RWPE2 (cell line): ENCODE measurements at regions not wholly inside any gene's neighbourhood (a gene's known extent, or its start where the extent isn't known, plus 50 kb on each side); places are given as distances from the start of the nearest gene placed in this dataset.

Experiments used
- ATAC-seq: fragments of 200-7000 bp; cut with Tn5 transposase; 3 replicates; pipeline ENCODE4 v1.9.1; 2021; ENCODE audit warnings: low read depth
- DNase-seq: peaks from one replicate; pipeline ENCODE4 v3.0.0-alpha.2; 2020; ENCODE audit warnings: low spot score
- H3K27ac ChIP-seq: fragments of 450-650 bp; 2 replicates; pipeline ENCODE4 v1.5.1; 2017; ENCODE audit warnings: mild to moderate bottlenecking; ENCODE audit not compliant: poor library complexity, severe bottlenecking
- H3K27me3 ChIP-seq: fragments of 250-450 bp; sonication (Bioruptor Pico); 2 replicates; pipeline ENCODE4 v1.5.1; 2021; ENCODE audit warnings: mild to moderate bottlenecking, moderate library complexity; ENCODE audit not compliant: insufficient read depth, poor library complexity, severe bottlenecking
- H3K36me3 ChIP-seq: fragments of 250-450 bp; sonication (Bioruptor Pico); 2 replicates; pipeline ENCODE4 v1.5.1; 2020; ENCODE audit warnings: low read depth, mild to moderate bottlenecking, moderate library complexity
- H3K4me1 ChIP-seq: fragments of 250-450 bp; sonication (Bioruptor Pico); 2 replicates; pipeline ENCODE4 v1.5.1; 2021; ENCODE audit warnings: mild to moderate bottlenecking, moderate library complexity; ENCODE audit not compliant: insufficient read depth, poor library complexity, severe bottlenecking
- H3K4me3 ChIP-seq: fragments of 250-450 bp; sonication (Bioruptor Pico); 2 replicates; pipeline ENCODE4 v1.5.1; 2021; ENCODE audit warnings: mild to moderate bottlenecking, moderate library complexity; ENCODE audit not compliant: severe bottlenecking
- H3K9me3 ChIP-seq: fragments of 250-450 bp; sonication (Bioruptor Pico); 2 replicates; pipeline ENCODE4 v1.5.1; 2021; ENCODE audit warnings: mild to moderate bottlenecking, moderate library complexity; ENCODE audit not compliant: severe bottlenecking
- TF ChIP-seq, protein P1 (sequence below): fragments of 450-650 bp; IDR thresholded peaks from one replicate; pipeline ENCODE4 v1.5.1; 2017; ENCODE audit warnings: mild to moderate bottlenecking, moderate library complexity; ENCODE audit not compliant: poor library complexity, severe bottlenecking

DNA sequence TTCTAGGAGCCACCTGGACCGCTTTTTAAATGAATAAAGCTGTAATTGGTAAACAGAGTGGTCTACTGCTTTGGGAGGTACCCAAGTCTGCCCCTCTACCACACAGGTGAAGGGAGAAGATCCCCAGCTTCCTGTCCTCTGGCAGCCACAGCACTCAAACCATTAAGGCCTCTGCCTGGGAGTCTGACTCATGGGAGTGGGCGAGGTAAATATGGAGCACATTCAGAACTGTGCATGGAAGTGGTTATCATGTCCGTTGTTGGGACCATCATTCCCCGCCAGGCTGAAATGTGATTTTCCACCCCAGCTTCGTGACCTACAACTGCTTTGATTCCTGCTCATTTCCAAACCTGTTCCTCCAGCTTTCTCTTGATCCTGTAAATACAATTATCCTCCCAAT, 59.5 kb upstream of the ALDH1B1 start:
- no peaks in the 10 kb centered on the region for H3K27me3 ChIP-seq
- H3K9me3 ChIP-seq, result no peaks in the 10 kb centered on the region
- DNase-seq, result no peak
- H3K4me3 ChIP-seq, result no peak overlapping the region
- no peak for ATAC-seq
- TF ChIP-seq, protein P1, sequence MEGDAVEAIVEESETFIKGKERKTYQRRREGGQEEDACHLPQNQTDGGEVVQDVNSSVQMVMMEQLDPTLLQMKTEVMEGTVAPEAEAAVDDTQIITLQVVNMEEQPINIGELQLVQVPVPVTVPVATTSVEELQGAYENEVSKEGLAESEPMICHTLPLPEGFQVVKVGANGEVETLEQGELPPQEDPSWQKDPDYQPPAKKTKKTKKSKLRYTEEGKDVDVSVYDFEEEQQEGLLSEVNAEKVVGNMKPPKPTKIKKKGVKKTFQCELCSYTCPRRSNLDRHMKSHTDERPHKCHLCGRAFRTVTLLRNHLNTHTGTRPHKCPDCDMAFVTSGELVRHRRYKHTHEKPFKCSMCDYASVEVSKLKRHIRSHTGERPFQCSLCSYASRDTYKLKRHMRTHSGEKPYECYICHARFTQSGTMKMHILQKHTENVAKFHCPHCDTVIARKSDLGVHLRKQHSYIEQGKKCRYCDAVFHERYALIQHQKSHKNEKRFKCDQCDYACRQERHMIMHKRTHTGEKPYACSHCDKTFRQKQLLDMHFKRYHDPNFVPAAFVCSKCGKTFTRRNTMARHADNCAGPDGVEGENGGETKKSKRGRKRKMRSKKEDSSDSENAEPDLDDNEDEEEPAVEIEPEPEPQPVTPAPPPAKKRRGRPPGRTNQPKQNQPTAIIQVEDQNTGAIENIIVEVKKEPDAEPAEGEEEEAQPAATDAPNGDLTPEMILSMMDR, result no peak
- H3K27ac ChIP-seq, result no peak overlapping the region
- H3K4me1 ChIP-seq, result no peaks in the 10 kb centered on the region
- H3K36me3 ChIP-seq, result no peaks in the 10 kb centered on the region

DNA sequence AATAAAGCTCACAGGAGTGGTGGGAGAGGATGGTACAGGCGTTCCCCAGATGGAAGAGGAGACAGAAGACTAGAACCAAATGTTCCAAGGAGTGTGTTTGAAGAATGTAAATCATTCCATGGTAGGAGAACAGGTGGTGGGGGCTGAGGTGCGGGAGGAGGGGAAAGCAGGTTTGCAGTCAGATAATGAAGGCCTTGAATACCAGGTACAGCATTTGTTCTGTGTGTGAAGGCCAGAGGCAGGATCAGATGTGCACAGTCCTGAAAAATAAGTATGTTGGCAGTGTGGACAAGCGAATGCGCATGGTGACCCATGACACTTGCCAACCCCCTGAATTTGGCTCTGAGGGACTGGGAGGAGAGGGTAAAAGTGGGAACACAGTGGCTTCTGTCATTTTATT, 59.9 kb upstream of the ALDH1B1 start:
- no peak for DNase-seq
- no peaks in the 10 kb centered on the region for H3K9me3 ChIP-seq
- H3K4me3 ChIP-seq, result no peak overlapping the region
- no peaks in the 10 kb centered on the region for H3K4me1 ChIP-seq
- TF ChIP-seq, protein P1, result no peak
- no peak overlapping the region for H3K27ac ChIP-seq
- no peaks in the 10 kb centered on the region for H3K36me3 ChIP-seq
- ATAC-seq, result no peak
- no peaks in the 10 kb centered on the region for H3K27me3 ChIP-seq

DNA sequence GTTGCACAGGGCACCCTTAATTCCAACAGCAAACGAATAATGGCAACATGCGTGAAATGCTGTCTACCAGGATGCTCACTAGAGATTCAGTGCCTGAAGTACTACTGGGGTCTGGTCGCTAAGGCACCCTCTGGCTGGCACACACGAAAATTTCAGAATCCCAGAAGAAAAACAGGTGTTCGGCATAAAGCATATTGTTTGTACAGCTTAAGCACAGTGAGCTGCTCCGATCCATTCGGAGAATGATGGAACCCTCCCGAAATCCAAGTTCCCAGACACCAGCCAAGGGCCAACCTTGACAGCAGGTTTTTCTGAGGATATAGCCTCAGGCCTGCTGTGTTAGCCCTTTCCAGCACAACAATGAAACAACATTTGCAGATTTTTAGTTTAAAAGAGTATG, 61.4 kb upstream of the ALDH1B1 start:
- no peak overlapping the region for H3K4me3 ChIP-seq
- no peaks in the 10 kb centered on the region for H3K9me3 ChIP-seq
- no peaks in the 10 kb centered on the region for H3K4me1 ChIP-seq
- DNase-seq, result no peak
- H3K27me3 ChIP-seq, result no peaks in the 10 kb centered on the region
- no peaks in the 10 kb centered on the region for H3K36me3 ChIP-seq
- no peak for ATAC-seq
- TF ChIP-seq, protein P1, result no peak
- no peak overlapping the region for H3K27ac ChIP-seq

DNA sequence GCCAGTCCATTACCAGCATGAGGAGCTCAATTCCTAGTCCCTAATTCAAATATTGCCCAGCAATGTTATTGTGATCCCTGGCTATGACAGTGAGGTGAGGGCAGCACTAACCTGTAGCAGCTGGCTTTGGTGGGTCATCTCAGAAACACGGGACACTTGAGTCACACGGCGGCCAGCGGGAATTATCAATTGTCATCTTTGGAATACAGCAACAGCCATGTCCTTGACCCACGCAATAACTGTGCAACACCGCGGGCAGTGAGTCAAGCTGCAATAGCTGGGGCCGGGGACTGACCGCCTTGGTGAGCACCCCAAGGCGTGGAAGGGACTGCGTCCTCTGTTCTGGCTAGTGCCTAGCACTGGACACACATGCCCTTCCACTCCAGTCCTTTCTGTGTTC, 62.5 kb upstream of the ALDH1B1 start:
- Histone ChIP-seq H3K27me3 (no peaks in the 10 kb centered on the region), H3K4me1 (no peaks in the 10 kb centered on the region), H3K4me3 (no peak overlapping the region), H3K36me3 (no peaks in the 10 kb centered on the region), H3K9me3 (no peaks in the 10 kb centered on the region), H3K27ac (no peak overlapping the region)
- TF ChIP-seq, protein P1, result no peak
- DNase-seq (no peak), ATAC-seq (no peak)

DNA sequence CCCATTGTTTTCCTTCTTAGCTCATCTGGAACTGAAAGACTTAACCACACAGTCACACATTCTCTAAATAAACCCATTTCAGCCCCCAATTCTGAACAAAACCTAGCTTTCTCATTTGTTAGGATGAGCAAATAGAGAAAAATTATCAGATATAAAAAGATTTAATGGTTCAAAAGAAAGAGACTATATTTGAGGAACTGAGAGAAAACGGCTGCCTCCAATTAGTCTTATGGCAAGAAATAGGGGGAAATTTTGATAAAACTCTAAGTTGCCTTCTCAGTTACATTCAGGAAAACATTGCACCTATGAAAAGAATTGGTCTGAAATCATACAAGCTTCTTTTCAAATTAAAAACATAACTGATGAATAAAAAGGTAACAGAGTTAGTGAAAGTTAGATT, 63.7 kb upstream of the ALDH1B1 start:
- Histone ChIP-seq H3K4me3 (no peak overlapping the region), H3K4me1 (no peaks in the 10 kb centered on the region), H3K27me3 (no peaks in the 10 kb centered on the region), H3K27ac (no peak overlapping the region), H3K36me3 (no peaks in the 10 kb centered on the region), H3K9me3 (no peaks in the 10 kb centered on the region)
- DNase-seq (no peak), ATAC-seq (no peak)
- TF ChIP-seq, protein P1, result no peak
